ENCODE measurements at regions not wholly inside any gene's neighbourhood (a gene's known extent, or its start where the extent isn't known, plus 50 kb on each side); places are given as distances from the start of the nearest gene placed in this dataset.
A peak's percentile ranks its signal among the peaks of the same experiment; 100 is the strongest.

- Histone ChIP-seq H3K9me3 (ENCODE audit: insufficient read depth, low read depth, low read length) (no peaks in the 10 kb centered on the region), H2AFZ (ENCODE audit: low read depth, low read length) (no peak overlapping the region), H3K36me3 (ENCODE audit: insufficient read depth, low read length) (no peaks in the 10 kb centered on the region), H3K27me3 (ENCODE audit: insufficient read depth, low read length) (no peaks in the 10 kb centered on the region), H3K27ac (ENCODE audit: low read depth, low read length) (no peak overlapping the region), H3K4me1 (ENCODE audit: insufficient read depth, low read length) (peaks cover 12% of the 10 kb centered on the region), H3K4me2 (ENCODE audit: low read length) (no peak overlapping the region), H4K20me1 (ENCODE audit: insufficient read depth, low read length) (no peaks in the 10 kb centered on the region), H3K4me3 (ENCODE audit: insufficient read depth, low read depth, low read length) (no peak overlapping the region), H3K9ac (ENCODE audit: low read length) (no peak overlapping the region), H3K79me2 (ENCODE audit: insufficient read depth, low read length) (no peaks in the 10 kb centered on the region)
- Mint-ChIP-seq H3K4me1 (ENCODE audit: low read depth, unreplicated experiment) (peaks cover 30% of the 10 kb centered on the region), H3K27ac (ENCODE audit: unreplicated experiment) (no peak overlapping the region), H3K36me3 (ENCODE audit: low read depth, unreplicated experiment) (no peaks in the 10 kb centered on the region), H3K4me3 (ENCODE audit: unreplicated experiment) (no peak overlapping the region), H3K27me3 (ENCODE audit: low read depth, unreplicated experiment) (no peaks in the 10 kb centered on the region), H3K9me3 (ENCODE audit: unreplicated experiment) (no peaks in the 10 kb centered on the region)
- no peak for DNase-seq (ENCODE audit: low read depth)
- TF ChIP-seq CTCF (IDR thresholded peaks at IDR 0.05; ENCODE audit: insufficient read depth, low read depth, low read length) = no peak
- no peak for TF ChIP-seq EZH2 (IDR thresholded peaks at IDR 0.05; ENCODE audit: insufficient read depth, low read length)
- FAIRE-seq = no peak
Measured at GRCh38 chr12:88336076-88336739, 194.1 kb downstream of the TMTC3 start.

GRCh38 chr12:88338486-88338885 lies 196.4 kb downstream of the TMTC3 start:
- H3K9ac ChIP-seq (ENCODE audit: low read length) = no peak overlapping the region
- no peaks in the 10 kb centered on the region for H3K9me3 ChIP-seq (ENCODE audit: insufficient read depth, low read depth, low read length)
- Mint-ChIP-seq H3K36me3 (ENCODE audit: low read depth, unreplicated experiment) (no peaks in the 10 kb centered on the region), H3K9me3 (ENCODE audit: unreplicated experiment) (no peaks in the 10 kb centered on the region), H3K4me1 (ENCODE audit: low read depth, unreplicated experiment) (peaks cover 27% of the 10 kb centered on the region), H3K4me3 (ENCODE audit: unreplicated experiment) (no peak overlapping the region), H3K27ac (ENCODE audit: unreplicated experiment) (peak overlapping the region; percentile 60), H3K27me3 (ENCODE audit: low read depth, unreplicated experiment) (no peaks in the 10 kb centered on the region)
- no peaks in the 10 kb centered on the region for H3K36me3 ChIP-seq (ENCODE audit: insufficient read depth, low read length)
- no peak for FAIRE-seq
- no peaks in the 10 kb centered on the region for H3K79me2 ChIP-seq (ENCODE audit: insufficient read depth, low read length)
- H3K4me2 ChIP-seq (ENCODE audit: low read length) = no peak overlapping the region
- H4K20me1 ChIP-seq (ENCODE audit: insufficient read depth, low read length) = no peaks in the 10 kb centered on the region
- no peak for TF ChIP-seq EZH2 (IDR thresholded peaks at IDR 0.05; ENCODE audit: insufficient read depth, low read length)
- TF ChIP-seq CTCF (IDR thresholded peaks at IDR 0.05; ENCODE audit: insufficient read depth, low read depth, low read length) = no peak
- H3K4me3 ChIP-seq (ENCODE audit: insufficient read depth, low read depth, low read length) = no peak overlapping the region
- peaks cover 12% of the 10 kb centered on the region for H3K4me1 ChIP-seq (ENCODE audit: insufficient read depth, low read length)
- H3K27me3 ChIP-seq (ENCODE audit: insufficient read depth, low read length) = no peaks in the 10 kb centered on the region
- H2AFZ ChIP-seq (ENCODE audit: low read depth, low read length) = no peak overlapping the region
- peak; percentile 40 for DNase-seq (ENCODE audit: low read depth)
- peak overlapping the region; percentile 65 for H3K27ac ChIP-seq (ENCODE audit: low read depth, low read length)

- H3K4me3 Mint-ChIP-seq (ENCODE audit: unreplicated experiment) = no peak overlapping the region
- H2AFZ ChIP-seq (ENCODE audit: low read depth, low read length) = peak overlapping the region; percentile 23
- H3K9me3 ChIP-seq (ENCODE audit: insufficient read depth, low read depth, low read length) = no peaks in the 10 kb centered on the region
- H3K4me1 Mint-ChIP-seq (ENCODE audit: low read depth, unreplicated experiment) = peaks cover 19% of the 10 kb centered on the region
- peak overlapping the region; percentile 63 for H3K27ac Mint-ChIP-seq (ENCODE audit: unreplicated experiment)
- H3K79me2 ChIP-seq (ENCODE audit: insufficient read depth, low read length) = no peaks in the 10 kb centered on the region
- peak overlapping the region; percentile 31 for H3K4me2 ChIP-seq (ENCODE audit: low read length)
- no peak overlapping the region for H3K9ac ChIP-seq (ENCODE audit: low read length)
- H3K36me3 Mint-ChIP-seq (ENCODE audit: low read depth, unreplicated experiment) = no peaks in the 10 kb centered on the region
- no peak overlapping the region for H3K4me3 ChIP-seq (ENCODE audit: insufficient read depth, low read depth, low read length)
- FAIRE-seq (peak; percentile 93), DNase-seq (ENCODE audit: low read depth) (peak; percentile 88)
- H3K4me1 ChIP-seq (ENCODE audit: insufficient read depth, low read length) = peaks cover 12% of the 10 kb centered on the region
- H3K27ac ChIP-seq (ENCODE audit: low read depth, low read length) = peak overlapping the region; percentile 65
- no peaks in the 10 kb centered on the region for H3K9me3 Mint-ChIP-seq (ENCODE audit: unreplicated experiment)
- H4K20me1 ChIP-seq (ENCODE audit: insufficient read depth, low read length) = no peaks in the 10 kb centered on the region
- H3K36me3 ChIP-seq (ENCODE audit: insufficient read depth, low read length) = no peaks in the 10 kb centered on the region
- no peaks in the 10 kb centered on the region for H3K27me3 Mint-ChIP-seq (ENCODE audit: low read depth, unreplicated experiment)
- no peaks in the 10 kb centered on the region for H3K27me3 ChIP-seq (ENCODE audit: insufficient read depth, low read length)
- TF ChIP-seq CTCF (IDR thresholded peaks at IDR 0.05; ENCODE audit: insufficient read depth, low read depth, low read length) = no peak
- no peak for TF ChIP-seq EZH2 (IDR thresholded peaks at IDR 0.05; ENCODE audit: insufficient read depth, low read length)
Measured at GRCh38 chr12:88339254-88339949, 197.3 kb downstream of the TMTC3 start.

Measured in astrocyte (in vitro differentiated cells and primary cell).